OCI-M2 (cell line): ENCODE measurements at regions not wholly inside any gene's neighbourhood (a gene's known extent, or its start where the extent isn't known, plus 50 kb on each side); places are given as distances from the start of the nearest gene placed in this dataset.
"Not testable (repeated sequence)": the region's sequence is repeated elsewhere in the genome, so short reads cannot be mapped to it uniquely, and the experiment has no call there.

Experiments
- DNase-seq: peaks from one replicate; lab custom pipeline; 2025; ENCODE audit not compliant: unreplicated experiment; lab: John Stamatoyannopoulos, UW

DNA sequence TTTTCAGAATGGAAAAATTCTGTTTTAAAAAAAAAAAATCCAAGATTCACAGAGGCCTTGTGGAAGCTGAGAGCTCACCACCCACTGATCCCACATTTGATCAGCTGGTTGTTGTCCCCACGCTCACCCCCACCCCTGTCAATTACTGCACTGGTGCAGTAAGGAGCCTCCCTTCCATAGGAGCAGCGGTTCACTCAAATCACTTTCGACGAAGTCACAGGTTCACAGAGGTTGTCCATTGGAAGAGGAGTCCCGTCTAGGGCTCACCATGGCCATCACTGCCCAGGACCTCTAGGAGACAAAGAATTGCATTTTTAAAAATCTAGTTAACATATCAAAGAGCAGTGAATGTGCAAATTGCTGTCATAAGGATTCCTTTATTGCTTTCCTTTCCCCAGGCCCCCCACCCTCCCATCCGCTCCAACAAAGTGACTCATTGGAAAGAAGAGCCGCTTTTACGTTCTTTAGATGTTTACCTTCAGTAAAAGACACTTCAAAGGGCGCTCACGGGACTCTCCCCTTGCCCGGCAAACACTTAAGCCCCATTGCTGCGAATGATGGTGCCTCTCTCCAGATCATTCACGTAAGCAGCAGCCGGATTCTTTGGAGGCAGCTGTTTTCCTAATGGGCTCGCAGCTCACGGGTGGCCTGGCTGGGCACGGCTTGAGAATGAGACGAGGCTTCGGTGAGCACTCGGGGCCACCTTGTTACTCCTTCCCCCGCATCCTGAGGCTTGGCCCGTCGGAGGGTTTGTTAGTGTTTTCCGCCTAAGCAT, 165.5 kb upstream of the SALL3 start:
- DNase-seq, result no peak

DNA sequence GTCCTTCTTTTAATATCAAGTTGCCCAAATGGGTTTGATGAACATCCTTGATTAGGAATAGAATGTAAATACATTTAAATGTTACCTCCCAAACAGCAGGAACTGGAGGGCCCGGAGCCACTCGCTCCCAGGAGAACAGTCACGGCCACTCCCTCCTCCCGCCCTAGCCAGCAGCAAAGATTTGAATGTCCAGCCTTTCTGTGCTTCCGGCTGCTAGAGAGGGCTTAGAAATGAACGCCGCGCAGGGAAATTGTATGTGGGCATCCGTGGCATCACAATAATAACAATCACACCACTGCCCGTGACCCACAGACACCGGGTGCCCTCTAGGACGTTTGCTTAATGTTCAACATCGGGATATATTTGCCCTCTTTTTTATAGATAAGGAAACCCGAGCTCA, 164.9 kb upstream of the SALL3 start:
- DNase-seq, result no peak

DNA sequence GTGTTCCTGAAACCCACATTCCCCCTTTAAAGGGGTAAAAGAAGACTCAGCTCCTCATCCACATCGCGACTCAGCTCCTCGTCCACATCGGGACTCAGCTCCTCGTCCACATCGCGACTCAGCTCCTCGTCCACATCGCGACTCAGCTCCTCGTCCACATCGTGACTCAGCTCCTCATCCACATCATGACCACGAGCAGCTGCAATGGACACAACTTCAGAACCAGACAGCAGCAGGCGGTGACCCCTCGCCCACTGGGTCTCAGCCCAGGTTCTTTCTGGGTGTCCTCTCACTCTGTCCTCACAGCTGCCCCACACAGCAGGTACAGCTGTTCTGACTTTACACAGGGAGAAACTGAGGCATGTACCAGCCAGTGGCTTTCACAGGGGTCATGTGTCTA, 163.5 kb upstream of the SALL3 start:
- DNase-seq, result no peak

DNA sequence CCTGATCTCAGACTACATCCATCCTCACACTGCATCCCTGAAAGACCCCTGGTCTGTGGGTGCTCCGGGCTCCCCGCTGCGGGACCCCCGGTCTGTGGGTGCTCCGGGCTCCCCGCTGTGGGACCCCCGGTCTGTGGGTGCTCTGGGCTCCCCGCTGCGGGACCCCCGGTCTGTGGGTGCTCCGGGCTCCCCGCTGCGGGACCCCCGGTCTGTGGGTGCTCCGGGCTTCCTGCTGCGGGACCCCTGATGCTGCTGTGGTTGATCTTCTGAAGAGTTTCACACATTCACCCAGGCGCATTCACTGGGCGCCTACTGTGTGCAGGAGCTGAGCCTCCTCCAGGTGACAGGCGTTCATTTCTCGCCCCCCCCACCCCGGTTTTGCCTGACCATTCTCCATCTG, 162.7 kb upstream of the SALL3 start:
- no peak for DNase-seq

DNA sequence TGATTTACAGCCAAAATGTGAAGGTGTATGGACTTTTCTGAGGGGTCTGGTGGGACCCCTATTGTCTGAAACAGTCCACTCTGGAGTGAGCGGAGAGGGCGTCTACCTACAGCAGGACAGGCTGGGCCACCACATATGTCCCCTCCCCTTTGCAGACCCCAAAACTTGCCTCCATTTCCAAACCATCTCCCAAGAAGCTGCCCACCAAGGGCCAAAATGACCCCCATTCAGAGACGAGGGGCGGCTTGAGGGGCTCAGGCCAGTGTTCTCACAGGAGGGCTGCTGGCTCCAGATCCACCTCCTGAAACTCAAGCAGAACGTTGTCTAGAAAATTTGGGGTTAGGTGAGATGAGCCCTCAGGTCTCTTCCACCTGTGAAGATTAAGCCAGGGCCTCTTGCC, 161.1 kb upstream of the SALL3 start:
- no peak for DNase-seq

DNA sequence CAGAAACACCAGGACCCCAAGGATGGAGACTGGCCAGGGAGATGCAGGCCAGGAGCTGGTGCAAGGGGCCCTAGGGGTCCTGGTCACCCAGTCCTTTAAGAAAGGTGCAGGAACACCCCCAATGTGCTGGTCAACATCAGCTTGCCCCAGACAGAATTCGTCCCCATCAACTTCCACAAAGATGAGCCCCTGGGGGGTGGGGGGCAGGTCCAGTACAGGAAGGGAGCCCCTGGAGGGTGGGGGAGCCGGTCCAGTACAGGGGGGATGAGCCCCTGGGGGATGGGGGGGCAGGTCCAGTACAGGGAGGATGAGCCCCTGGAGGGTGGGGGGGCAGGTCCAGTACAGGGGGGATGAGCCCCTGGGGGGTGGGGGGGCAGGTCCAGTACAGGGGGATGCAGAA, 160.7 kb upstream of the SALL3 start:
- DNase-seq, result no peak

DNA sequence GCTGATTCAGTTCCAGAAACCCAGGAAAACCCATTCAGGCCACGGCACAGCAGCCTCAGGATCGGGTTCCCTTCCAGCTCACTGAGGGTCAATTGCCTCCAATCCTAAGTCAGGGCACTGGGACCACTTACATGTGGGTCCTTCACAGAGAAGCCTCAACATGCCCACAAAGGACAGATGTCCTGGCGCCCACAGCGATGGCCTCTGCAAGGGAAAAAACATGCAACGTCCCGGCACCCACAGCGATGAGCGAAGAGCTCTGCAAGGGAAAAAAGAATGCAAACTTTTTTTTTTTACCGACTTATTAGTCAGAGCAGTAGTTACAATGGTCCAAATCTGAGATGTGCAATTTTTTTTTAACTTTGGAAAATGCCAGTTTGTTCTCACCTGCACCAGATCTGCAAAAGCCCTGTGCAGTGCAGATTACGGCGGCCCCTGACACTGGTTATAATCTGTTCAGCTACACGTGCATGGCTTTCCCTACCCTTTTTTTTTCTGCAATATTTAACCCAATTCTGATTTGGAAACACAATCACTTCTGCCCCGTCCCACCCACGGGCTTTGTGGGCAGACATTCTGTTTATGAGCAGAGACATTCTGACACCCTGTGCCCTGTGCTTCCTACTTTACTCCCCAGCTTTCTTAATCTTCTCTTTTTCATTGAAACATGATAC, 159.3 kb upstream of the SALL3 start:
- DNase-seq, result no peak

DNA sequence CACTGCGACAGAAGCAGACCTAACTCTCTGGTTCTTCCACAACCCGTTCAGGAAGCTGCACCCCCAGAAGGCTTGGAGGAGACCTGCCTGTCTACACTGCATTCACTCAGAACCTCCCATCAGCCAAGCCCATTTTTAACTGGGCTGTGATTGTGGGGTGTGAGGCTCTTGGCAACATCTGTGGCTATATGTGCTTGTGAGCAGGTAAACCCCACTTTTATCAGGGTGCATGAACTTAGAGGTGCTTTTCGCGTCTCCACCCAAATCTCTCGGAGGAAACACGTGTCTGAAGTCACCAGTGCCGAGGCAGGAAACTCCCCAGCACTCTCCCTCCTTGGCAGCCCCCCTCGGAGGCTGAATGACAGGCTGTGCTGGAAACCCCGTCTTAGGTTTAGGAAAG, 158.2 kb upstream of the SALL3 start:
- DNase-seq, result no peak

DNA sequence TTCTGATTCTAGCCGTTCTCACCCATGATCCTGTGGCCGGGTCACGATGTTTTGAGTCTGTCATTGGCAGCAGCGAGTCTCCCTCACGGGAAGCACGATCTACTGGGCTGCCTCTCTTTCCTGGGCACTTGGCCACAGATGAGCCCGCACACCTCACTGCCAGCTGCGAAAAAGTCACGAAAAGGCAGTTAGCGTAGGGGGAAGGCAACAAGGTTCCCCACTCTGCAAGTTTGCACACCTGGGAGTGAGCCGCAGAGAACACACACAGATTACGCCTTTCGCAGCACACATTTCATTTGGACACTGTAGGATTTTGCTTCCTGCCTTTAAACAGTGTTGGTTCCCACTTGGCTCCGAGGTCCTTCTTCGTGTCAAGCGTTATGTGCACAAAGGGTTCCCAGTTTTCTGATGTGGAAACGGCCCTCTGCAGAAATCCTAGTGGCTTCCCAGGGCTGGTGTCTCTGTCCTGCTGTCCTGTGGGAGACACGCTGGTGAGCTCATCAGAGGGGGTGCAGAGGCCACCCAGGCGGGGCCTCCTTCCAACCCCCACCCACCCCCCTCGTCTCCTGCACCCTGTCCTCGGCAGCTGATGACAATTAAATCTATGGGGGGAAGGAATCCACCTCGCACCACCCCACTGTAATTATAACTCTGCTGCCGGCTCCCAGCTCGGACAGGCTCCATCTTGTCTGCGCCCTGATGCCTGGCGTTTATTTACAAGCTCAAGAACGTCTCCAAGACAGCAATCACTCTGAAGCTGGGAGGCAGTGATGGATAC, 157.3 kb upstream of the SALL3 start:
- no peak for DNase-seq

DNA sequence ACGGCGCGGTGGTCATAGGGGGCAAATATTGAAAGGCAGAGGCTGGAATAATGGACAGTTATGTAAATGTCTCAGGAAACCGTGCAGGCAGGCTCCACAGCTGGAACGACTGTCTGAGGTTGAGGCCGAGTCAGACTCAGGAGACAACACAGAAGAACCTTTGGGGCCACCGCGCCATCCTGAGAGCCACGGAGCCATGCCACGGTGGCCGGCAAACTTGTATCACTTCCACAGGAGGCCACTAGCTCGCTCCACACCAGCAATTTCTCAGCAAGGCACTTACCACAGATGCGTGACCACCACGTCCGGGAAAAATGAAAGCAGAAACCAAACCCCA, 156.7 kb upstream of the SALL3 start:
- no peak for DNase-seq

DNA sequence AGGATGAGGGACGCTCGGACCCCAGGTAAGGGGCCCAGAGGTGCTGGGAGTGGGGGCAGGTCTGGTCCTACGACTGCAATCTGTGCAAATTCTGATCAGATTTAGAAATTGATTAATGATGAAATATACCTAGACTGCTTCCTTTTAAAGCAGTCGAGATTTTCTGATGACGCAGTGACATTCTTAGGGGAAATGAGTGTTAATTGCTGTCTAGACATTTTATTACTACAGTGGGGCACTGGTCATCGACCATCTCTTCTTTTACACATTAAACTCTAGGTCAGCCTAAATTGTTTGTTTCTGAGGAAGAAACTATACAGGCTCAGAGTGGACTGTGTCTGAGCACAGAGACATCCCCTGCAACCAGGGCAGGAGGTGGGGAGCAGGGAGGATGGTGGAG, 154.4 kb upstream of the SALL3 start:
- DNase-seq, result no peak

DNA sequence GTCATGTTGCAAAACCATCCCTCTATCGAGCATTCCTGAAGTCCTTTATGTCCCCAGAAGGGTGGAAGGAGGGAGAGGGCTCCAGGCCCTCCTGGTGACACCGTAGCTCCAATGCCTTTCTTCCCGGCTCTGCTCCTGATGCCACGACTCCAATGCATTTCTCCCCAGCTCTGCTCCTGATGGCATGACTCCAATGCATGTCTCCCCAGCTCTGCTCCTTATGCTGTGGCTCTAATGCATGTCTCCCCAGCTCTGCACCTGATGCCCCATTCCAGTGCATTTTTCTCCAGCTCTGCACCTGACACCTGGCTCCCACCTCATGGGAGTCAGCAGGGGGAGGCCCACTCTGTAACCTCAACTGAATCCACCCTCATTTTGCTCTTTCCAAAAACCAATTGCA, 153.0 kb upstream of the SALL3 start:
- DNase-seq, result no peak

DNA sequence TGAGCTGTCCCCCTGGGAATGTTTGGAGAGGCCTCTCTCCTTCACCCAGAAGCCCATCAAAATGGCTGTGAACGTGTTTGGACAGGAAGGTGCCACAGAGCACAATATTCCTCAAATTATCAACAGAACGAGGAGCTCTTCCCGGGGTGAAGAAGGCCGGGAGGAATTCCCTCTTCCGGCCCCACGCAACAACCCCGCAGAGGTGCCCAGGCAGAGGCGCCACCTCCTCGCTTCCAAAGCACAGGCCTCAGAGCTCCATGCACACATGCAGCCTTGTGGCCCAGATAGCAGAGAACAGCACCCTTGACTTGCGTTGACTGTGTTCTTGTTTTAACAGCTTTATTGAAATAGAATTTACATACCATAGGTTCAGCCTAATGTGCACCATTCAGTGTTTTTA, 152.5 kb upstream of the SALL3 start:
- no peak for DNase-seq

DNA sequence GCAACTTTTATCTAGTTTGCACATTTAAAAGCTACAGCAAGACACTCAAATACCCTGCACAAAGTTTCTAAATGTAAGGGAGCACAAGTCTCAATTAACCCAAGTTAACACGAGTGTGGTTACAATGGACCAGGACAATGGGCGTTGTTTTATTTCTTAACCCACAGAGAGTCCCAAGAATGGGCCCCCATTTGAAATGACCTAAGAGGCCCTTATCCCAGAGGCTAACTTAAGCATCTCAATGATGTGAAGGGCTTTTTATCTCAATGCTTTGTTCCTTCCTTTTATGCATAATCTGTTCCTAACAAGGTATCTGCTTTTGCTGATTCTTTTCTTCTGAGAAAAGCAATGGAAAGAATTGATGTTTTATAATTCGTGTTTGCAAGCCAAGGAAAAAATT, 151.5 kb upstream of the SALL3 start:
- DNase-seq, result no peak

DNA sequence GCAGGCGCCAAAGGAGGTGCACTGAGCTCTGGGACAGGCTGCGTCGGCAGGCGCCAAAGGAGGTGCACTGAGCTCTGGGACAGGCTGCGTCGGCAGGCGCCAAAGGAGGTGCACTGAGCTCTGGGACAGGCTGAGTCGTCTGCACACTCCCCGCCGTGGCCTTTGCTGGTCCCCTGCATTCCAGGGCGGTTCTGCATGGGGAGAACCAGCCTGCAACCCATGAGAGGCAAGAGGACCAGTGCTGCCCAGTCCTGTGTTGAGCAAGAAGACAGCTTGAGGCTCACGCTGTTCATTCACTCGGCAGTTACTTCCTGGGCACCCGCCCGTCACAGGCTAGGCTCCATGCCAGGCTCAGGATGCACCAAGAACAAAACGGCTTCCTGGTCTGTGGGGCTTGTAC, 150.6 kb upstream of the SALL3 start:
- not testable (repeated sequence) for DNase-seq

DNA sequence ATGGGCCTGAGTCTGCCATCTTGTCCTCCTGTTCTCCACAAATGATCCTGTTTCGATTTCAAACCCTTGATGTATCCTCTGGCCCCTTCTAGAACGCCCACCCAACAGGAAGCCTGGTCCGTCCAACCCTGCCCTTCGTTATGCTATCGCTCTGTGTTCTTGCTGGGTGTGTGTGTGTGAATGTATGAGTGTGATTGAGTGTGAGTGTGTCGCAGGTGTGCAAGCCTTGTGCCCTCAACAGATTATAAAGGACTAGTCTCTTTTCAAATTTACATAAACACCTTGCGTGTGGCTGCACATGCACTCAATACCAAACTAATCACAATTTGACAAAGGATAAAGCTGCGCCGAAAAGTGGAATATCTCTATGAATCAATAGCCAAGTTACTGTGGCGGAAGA, 149.5 kb upstream of the SALL3 start:
- DNase-seq, result no peak

DNA sequence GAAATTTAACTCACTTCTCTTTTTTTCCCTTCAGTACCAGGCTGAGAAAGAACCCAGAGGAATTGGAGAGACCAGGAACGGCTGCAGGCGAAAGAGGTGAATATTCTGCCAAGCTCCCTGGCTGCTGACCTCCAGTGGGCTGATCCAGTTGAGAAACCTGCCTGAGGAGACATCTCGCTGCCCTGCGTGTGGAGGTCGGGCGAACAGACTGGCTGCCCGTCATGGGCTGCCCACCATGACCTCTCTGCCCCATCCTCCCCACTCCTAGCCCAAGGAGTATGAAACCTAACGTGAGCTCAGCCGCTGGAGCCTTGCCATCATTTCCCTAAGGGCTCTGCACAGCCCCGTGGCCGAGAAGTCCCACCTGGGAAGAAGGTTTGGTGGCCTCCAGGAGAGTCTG, 148.8 kb upstream of the SALL3 start:
- no peak for DNase-seq

DNA sequence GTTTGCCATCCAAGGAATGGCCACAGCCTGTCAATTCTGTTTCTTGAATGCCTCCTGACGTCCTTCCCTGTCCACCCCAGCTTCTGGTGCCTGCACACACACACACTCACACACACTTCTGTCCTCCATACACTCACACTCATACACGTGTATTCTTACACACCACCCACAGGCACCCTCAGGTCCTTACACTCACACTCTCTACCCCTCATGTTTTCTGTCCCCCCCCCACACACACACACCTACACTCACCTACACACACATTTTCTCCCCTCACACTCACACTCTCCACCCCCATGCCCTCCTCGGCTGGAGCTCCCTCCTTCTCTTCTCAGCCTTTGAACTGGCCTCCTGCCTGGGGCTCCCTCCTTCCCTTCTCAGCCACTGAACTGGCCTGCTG, 148.0 kb upstream of the SALL3 start:
- no peak for DNase-seq

DNA sequence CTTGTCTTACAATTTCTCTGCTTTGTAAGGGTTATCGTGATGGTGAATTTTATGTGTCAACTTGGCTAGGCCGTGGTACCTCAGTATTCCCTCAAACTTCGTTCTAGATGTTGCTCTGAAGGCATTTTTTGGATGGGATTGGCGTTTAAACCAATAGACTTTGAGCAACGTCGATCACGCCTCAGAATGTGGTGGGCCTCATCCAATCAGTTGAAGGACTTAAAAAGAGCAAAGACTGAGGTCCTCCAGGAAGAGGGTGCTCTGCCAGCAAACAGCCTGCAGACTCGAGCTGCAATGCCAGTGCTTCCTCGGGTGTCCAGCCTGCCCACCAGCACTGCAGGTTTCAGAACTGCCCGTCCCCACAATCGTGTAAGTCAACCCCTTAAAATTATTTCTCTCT, 145.8 kb upstream of the SALL3 start:
- no peak for DNase-seq

DNA sequence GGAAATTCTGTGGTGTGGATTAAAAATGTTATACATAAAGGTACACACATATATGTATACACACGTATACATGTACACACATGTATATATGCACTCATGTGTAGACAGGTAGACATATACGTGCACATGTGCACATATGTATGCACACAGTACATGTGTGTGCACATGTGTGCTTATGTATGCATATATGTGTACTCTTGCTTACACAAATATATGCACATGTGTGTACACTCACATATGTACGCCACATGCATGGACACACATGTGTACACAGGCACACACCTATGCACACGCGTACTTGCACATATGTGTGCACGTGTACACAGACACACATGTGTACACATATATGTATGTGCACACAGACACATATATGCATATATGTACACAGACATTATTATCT, 142.8 kb upstream of the SALL3 start:
- DNase-seq, result no peak

DNA sequence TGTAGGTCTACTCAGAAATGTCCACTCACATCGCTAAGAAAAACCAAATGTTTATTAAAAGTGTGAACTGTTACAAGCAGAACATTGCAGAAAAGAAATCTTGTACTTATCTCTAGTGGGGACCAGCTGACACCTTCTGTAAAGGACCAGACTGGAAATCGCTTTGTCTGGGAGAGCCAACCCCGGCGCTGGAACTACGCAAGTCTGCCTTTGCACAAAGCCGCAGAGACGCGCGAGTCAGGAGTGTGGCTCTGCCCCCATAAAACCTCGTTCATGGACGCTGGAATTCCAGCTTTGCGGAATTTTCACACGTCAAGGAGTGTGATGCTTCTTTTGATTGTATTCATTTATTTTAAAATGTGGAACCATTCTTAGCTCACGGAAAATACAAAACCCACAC, 141.9 kb upstream of the SALL3 start:
- no peak for DNase-seq

DNA sequence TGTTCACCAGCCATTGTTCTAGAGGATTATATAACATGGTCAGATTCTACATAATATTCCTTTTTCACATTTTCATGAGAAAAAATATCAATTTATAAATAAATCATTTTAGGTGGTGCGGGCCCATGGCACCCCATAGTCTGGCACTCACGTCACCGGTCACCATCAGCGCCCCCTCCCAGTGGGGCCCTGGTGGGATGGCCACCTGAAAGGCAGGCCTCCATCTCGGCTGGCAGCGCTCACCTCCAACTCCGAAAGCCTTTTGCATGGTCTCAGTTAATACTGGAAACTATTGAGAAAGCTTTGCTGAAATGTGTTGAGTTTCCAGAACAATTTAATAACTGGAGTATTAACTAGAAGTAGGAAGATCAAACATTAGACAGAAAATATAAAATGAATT, 141.4 kb upstream of the SALL3 start:
- DNase-seq, result no peak
